Tibial artery (tissue), 4 donors: ENCODE measurements at regions not wholly inside any gene's neighbourhood (a gene's known extent, or its start where the extent isn't known, plus 50 kb on each side); places are given as distances from the start of the nearest gene placed in this dataset.

ENCODE experiments used
- DNase-seq, 2 donors: peaks; one replicate each; pipeline ENCODE4 v3.0.0-alpha.2; 2019
- H3K27ac ChIP-seq, 2 donors: fragments of 200-600 bp; sonication (generic) in 1 of 2; 1 replicate in 1 of 2; 2 replicates in 1 of 2; pipeline ENCODE4 v1.5.1; 2018 to 2019; ENCODE audit warnings: mild to moderate bottlenecking in 1 of 2
- H3K27me3 ChIP-seq, 2 donors: fragments of 200-600 bp; sonication (generic) in 1 of 2; one replicate each; pipeline versions ENCODE4 v1.5.1 to v1.6.0; 2016 to 2019
- H3K36me3 ChIP-seq, 3 donors: fragments of 200-600 bp; sonication (generic) in 2 of 3; one replicate each; pipeline ENCODE4 v1.5.1; 2016 to 2019; ENCODE audit warnings: mild to moderate bottlenecking in 2 of 3
- H3K4me1 ChIP-seq, 4 donors: fragments of 200-600 bp; sonication (generic) in 2 of 4; 1 replicate in 3 of 4; 2 replicates in 1 of 4; pipeline ENCODE4 v1.5.1; 2016 to 2019
- H3K4me3 ChIP-seq, 2 donors: fragments of 200-600 bp; sonication (generic) in 1 of 2; 1 replicate in 1 of 2; 2 replicates in 1 of 2; pipeline ENCODE4 v1.5.1; 2018 to 2019; ENCODE audit warnings: mild to moderate bottlenecking in 2 of 2
- H3K9me3 ChIP-seq, 3 donors: fragments of 200-600 bp; sonication (generic) in 1 of 3; one replicate each; pipeline ENCODE4 v1.5.1; 2016 to 2019
- CTCF ChIP-seq, 2 experiments: fragments of 200-600 bp in 1 of 2; fragments of 450-650 bp in 1 of 2; IDR thresholded peaks; one replicate each; pipeline ENCODE4 v1.5.1; 2017 to 2019; ENCODE audit warnings: antibody characterized with exemption in 2 of 2, mild to moderate bottlenecking in 1 of 2, moderate library complexity in 1 of 2
- intact Hi-C: fragments of 100-400 bp; cut with DNase I; formaldehyde crosslinking; loops from one replicate; pipeline ENCODE4 v1.15.0; 2023; ENCODE audit warnings: low total_unique reads

DNA sequence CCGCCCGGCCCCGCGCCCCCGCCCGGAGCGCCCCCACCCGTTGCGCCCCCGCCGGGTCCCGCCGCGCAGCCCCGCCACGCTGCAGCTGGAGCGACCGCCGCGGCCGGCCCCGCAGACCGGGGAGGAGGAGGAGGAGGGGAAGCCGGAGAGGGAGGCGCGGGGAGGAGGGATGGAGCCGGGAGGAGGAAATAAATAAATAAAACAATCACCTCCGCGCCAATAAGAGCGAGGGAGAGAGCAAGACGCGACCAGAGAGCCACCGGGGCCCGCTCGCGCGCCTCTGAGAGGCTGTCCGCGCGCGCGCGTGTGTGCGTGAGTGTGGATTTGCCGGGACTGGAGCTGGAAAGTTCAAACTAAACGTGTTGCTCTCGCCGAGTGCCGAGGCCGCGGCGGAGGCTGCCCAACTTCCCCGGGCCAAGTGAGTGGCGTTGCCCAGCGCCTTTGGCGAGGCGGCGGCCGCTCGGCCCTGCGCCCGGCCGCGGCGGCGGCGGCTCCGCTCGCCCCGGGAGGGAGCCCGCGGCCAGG is 2184.4 kb upstream of the TENM3 start:
- intact Hi-C loops = no loop called here
- H3K27me3 ChIP-seq = peaks cover 0 to 48% of the 10 kb centered on the region in 2 donors
- H3K4me3 ChIP-seq = peak overlapping the region; percentile 45 to 57

DNA sequence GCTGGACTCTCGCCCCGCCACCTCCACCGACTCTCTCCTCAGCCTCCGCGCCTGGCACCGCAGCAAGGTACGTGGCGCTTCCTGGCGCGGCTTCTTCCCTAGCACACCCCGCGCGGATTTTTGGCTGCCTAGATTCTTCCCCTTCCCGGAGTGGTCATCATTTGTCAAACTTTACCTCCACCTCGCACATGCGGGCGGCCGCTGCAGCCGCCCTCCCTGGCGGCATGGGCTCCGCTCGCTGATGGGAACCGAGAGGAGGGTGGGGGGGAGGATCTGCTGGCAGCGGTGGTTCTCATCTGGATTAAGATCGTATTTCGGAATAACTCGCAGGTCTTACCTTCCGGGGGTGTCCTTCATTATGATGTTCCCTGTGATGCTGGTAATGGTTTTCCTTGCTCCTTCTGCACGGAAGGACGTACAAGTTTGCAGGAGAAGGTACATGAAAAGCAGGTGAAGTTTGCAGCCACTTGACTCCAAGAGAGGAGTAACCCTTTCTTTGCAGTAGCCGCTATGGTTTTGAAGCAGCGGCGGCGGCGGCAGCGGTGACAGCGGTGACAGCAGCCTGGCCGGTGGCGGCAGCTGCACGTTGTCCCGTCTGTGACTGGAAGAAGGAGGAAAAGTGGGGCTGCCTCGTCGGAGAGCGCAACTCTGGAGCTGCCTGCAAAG is 2183.9 kb upstream of the TENM3 start:
- intact Hi-C loops = no loop called here
- TF ChIP-seq CTCF (IDR thresholded peaks at IDR 0.05) = no peak
- Histone ChIP-seq H3K4me1 (peaks cover 0 to 24% (median 17%) of the 10 kb centered on the region in 4 donors), H3K4me3 (peak overlapping the region; percentile 45 to 57), H3K27me3 (peaks cover 0 to 48% of the 10 kb centered on the region in 2 donors), H3K36me3 (no peaks in the 10 kb centered on the region), H3K9me3 (no peaks in the 10 kb centered on the region), H3K27ac (no peak overlapping the region)
- DNase-seq = no peak

More for the DNA sequence above, 2184.4 kb upstream of the TENM3 start:
- DNase-seq = no peak
- Histone ChIP-seq H3K4me1 (peaks cover 0 to 24% (median 17%) of the 10 kb centered on the region in 4 donors), H3K9me3 (no peaks in the 10 kb centered on the region), H3K36me3 (no peaks in the 10 kb centered on the region), H3K27ac (no peak overlapping the region)
- TF ChIP-seq CTCF (IDR thresholded peaks at IDR 0.05) = no peak

DNA sequence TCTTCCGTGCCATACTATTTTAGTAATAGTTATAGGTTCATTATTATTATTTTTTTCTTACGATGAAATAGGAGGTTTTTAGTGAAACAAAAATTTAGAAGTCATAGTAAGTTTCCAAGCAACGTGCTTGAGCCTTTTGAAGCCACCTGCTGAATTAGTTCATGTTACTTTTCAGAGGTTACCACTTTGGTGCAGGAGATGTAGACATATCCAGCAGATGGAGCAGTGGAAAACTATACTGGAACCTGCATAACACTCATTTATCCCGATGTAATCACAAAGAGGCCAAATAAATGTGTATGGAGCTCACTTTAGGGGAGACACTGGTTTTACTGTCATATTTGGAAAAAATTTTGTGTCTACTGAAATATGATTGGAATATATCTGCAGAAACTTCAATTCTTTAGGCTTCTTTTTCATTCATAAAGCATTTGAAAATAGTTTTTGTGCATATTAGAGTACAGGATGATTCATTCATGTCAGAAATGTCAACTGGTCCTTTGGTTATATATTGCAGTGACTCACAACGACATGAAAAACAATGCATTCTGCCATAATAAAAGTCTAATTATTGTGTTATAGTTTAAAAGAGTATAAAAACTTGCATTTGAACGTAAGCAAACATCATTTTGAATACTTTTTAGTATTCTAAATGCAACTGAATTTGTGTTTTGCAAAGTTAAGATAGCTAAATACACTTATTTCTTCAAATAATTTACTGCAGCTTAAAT is 2182.9 kb upstream of the TENM3 start:
- intact Hi-C loops = no loop called here
- peak overlapping the region in 1 of 2 donors; percentile 57 for H3K4me3 ChIP-seq
- peaks cover 0 to 48% of the 10 kb centered on the region in 2 donors for H3K27me3 ChIP-seq
- no peak for TF ChIP-seq CTCF (IDR thresholded peaks at IDR 0.05)
- DNase-seq = no peak
- H3K9me3 ChIP-seq = no peaks in the 10 kb centered on the region
- no peak overlapping the region for H3K27ac ChIP-seq
- H3K4me1 ChIP-seq = peaks cover 0 to 24% (median 17%) of the 10 kb centered on the region in 4 donors
- no peaks in the 10 kb centered on the region for H3K36me3 ChIP-seq

DNA sequence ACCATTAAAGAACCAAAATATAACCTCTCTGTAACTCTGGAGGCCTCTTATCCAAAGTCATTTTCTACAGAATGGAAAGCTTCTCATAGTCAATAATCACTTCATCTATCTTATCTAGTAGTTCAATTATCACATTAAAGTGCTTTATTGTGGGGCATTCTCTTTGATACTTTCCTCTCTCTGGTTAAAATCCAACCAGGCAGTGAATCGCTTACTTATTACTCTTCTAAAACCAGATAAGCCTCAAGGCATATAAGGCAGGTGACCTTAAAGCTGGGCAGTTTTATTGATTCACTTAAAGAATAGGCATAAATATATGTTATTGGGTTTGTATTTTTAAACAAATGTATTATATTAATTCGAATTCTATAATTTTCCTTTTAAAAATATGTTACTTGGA is 2162.1 kb upstream of the TENM3 start:
- TF ChIP-seq CTCF (IDR thresholded peaks at IDR 0.05) = no peak
- Histone ChIP-seq H3K36me3 (no peaks in the 10 kb centered on the region), H3K9me3 (no peaks in the 10 kb centered on the region), H3K4me1 (no peaks in the 10 kb centered on the region), H3K4me3 (no peak overlapping the region), H3K27me3 (no peaks in the 10 kb centered on the region), H3K27ac (no peak overlapping the region)
- no peak for DNase-seq
- intact Hi-C loops = no loop called here

DNA sequence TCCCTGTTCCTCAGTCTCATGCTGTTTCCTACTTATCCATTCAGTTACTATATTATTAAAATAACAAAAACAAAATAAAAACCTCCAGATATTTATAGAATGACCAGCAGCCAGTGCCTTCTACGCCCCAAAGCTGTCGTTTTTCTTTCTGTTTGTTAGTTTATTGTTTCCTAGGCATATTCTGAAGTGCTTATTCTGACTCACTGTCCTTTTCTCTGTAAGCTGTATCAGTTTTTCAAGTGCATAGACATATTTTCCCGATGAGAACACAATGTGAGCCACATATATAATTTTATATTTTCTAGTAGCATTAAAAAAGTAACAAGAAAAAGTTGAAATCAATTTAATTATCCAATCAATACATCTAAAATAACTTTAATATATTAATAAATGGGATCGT is 2158.6 kb upstream of the TENM3 start:
- Histone ChIP-seq H3K36me3 (no peaks in the 10 kb centered on the region), H3K27ac (no peak overlapping the region), H3K4me3 (no peak overlapping the region), H3K27me3 (no peaks in the 10 kb centered on the region), H3K4me1 (no peaks in the 10 kb centered on the region), H3K9me3 (no peaks in the 10 kb centered on the region)
- TF ChIP-seq CTCF (IDR thresholded peaks at IDR 0.05) = no peak
- no peak for DNase-seq
- intact Hi-C loops = no loop called here
